GM23338 (cell line): ENCODE measurements at regions not wholly inside any gene's neighbourhood (a gene's known extent, or its start where the extent isn't known, plus 50 kb on each side); places are given as distances from the start of the nearest gene placed in this dataset.

Source experiments
- ETS1 ChIP-seq: IDR thresholded peaks from 2 replicates; pipeline ENCODE4 v1.6.1; 2016; ENCODE audit warnings: antibody characterized with exemption
- EZH2 ChIP-seq: fragments of 200-600 bp; sonication (generic); IDR thresholded peaks from one replicate; pipeline ENCODE4 v1.8.0; 2017; ENCODE audit warnings: antibody characterized with exemption, mild to moderate bottlenecking, low read depth; ENCODE audit not compliant: unreplicated experiment
- POLR2AphosphoS5 ChIP-seq: IDR thresholded peaks from 2 replicates; pipeline ENCODE4 v1.6.1; 2016; ENCODE audit warnings: antibody characterized with exemption, low read depth
- ZNF114 ChIP-seq: fragments of 250-450 bp; sonication (Bioruptor Pico); IDR thresholded peaks from 2 replicates; pipeline ENCODE4 v1.5.0; 2020; ENCODE audit warnings: mild to moderate bottlenecking, moderate library complexity
- ZNF331 ChIP-seq: fragments of 250-450 bp; sonication (Bioruptor Pico); IDR thresholded peaks from 2 replicates; pipeline ENCODE4 v1.5.0; 2020; ENCODE audit warnings: low read depth, mild to moderate bottlenecking, moderate library complexity
- TF ChIP-seq, protein P1 (sequence below): fragments of 250-450 bp; sonication (Bioruptor Pico); IDR thresholded peaks from 2 replicates; pipeline ENCODE4 v1.5.0; 2020; ENCODE audit warnings: mild to moderate bottlenecking, moderate library complexity
- TF ChIP-seq, protein P2 (sequence below): IDR thresholded peaks from one replicate; pipeline ENCODE4 v1.6.1; 2018; ENCODE audit warnings: antibody characterized with exemption; ENCODE audit not compliant: unreplicated experiment

- TF ChIP-seq, protein P1, sequence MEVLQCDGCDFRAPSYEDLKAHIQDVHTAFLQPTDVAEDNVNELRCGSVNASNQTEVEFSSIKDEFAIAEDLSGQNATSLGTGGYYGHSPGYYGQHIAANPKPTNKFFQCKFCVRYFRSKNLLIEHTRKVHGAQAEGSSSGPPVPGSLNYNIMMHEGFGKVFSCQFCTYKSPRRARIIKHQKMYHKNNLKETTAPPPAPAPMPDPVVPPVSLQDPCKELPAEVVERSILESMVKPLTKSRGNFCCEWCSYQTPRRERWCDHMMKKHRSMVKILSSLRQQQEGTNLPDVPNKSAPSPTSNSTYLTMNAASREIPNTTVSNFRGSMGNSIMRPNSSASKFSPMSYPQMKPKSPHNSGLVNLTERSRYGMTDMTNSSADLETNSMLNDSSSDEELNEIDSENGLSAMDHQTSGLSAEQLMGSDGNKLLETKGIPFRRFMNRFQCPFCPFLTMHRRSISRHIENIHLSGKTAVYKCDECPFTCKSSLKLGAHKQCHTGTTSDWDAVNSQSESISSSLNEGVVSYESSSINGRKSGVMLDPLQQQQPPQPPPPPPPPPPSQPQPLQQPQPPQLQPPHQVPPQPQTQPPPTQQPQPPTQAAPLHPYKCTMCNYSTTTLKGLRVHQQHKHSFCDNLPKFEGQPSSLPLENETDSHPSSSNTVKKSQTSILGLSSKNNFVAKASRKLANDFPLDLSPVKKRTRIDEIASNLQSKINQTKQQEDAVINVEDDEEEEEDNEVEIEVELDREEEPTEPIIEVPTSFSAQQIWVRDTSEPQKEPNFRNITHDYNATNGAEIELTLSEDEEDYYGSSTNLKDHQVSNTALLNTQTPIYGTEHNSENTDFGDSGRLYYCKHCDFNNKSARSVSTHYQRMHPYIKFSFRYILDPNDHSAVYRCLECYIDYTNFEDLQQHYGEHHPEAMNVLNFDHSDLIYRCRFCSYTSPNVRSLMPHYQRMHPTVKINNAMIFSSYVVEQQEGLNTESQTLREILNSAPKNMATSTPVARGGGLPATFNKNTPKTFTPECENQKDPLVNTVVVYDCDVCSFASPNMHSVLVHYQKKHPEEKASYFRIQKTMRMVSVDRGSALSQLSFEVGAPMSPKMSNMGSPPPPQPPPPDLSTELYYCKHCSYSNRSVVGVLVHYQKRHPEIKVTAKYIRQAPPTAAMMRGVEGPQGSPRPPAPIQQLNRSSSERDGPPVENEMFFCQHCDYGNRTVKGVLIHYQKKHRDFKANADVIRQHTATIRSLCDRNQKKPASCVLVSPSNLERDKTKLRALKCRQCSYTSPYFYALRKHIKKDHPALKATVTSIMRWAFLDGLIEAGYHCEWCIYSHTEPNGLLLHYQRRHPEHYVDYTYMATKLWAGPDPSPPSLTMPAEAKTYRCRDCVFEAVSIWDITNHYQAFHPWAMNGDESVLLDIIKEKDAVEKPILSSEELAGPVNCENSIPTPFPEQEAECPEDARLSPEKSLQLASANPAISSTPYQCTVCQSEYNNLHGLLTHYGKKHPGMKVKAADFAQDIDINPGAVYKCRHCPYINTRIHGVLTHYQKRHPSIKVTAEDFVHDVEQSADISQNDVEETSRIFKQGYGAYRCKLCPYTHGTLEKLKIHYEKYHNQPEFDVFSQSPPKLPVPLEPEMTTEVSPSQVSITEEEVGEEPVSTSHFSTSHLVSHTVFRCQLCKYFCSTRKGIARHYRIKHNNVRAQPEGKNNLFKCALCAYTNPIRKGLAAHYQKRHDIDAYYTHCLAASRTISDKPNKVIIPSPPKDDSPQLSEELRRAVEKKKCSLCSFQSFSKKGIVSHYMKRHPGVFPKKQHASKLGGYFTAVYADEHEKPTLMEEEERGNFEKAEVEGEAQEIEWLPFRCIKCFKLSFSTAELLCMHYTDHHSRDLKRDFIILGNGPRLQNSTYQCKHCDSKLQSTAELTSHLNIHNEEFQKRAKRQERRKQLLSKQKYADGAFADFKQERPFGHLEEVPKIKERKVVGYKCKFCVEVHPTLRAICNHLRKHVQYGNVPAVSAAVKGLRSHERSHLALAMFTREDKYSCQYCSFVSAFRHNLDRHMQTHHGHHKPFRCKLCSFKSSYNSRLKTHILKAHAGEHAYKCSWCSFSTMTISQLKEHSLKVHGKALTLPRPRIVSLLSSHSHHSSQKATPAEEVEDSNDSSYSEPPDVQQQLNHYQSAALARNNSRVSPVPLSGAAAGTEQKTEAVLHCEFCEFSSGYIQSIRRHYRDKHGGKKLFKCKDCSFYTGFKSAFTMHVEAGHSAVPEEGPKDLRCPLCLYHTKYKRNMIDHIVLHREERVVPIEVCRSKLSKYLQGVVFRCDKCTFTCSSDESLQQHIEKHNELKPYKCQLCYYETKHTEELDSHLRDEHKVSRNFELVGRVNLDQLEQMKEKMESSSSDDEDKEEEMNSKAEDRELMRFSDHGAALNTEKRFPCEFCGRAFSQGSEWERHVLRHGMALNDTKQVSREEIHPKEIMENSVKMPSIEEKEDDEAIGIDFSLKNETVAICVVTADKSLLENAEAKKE (CRISPR knock-in tag) = no peak
- TF ChIP-seq, protein P2, sequence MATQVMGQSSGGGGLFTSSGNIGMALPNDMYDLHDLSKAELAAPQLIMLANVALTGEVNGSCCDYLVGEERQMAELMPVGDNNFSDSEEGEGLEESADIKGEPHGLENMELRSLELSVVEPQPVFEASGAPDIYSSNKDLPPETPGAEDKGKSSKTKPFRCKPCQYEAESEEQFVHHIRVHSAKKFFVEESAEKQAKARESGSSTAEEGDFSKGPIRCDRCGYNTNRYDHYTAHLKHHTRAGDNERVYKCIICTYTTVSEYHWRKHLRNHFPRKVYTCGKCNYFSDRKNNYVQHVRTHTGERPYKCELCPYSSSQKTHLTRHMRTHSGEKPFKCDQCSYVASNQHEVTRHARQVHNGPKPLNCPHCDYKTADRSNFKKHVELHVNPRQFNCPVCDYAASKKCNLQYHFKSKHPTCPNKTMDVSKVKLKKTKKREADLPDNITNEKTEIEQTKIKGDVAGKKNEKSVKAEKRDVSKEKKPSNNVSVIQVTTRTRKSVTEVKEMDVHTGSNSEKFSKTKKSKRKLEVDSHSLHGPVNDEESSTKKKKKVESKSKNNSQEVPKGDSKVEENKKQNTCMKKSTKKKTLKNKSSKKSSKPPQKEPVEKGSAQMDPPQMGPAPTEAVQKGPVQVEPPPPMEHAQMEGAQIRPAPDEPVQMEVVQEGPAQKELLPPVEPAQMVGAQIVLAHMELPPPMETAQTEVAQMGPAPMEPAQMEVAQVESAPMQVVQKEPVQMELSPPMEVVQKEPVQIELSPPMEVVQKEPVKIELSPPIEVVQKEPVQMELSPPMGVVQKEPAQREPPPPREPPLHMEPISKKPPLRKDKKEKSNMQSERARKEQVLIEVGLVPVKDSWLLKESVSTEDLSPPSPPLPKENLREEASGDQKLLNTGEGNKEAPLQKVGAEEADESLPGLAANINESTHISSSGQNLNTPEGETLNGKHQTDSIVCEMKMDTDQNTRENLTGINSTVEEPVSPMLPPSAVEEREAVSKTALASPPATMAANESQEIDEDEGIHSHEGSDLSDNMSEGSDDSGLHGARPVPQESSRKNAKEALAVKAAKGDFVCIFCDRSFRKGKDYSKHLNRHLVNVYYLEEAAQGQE = no peak
- TF ChIP-seq ETS1 (no peak), POLR2AphosphoS5 (no peak), ZNF331 (CRISPR knock-in tag) (no peak), EZH2 (no peak), ZNF114 (CRISPR knock-in tag) (no peak)
Observed at GRCh38 chr4:123934096-123934495, 537.5 kb downstream of the SPRY1 start (continued).
